GM21381 (cell line): ENCODE measurements at regions not wholly inside any gene's neighbourhood (a gene's known extent, or its start where the extent isn't known, plus 50 kb on each side); places are given as distances from the start of the nearest gene placed in this dataset.
A peak's percentile ranks its signal among the peaks of the same experiment; 100 is the strongest.
"Not testable (repeated sequence)": the region's sequence is repeated elsewhere in the genome, so short reads cannot be mapped to it uniquely, and the experiment has no call there.

Experiments
- ATAC-seq: cut with Tn5 transposase; IDR thresholded peaks from one replicate; pipeline ENCODE4 v1.9.1; 2021; ENCODE audit warnings: mild to moderate bottlenecking, moderate library complexity; ENCODE audit not compliant: unreplicated experiment

DNA sequence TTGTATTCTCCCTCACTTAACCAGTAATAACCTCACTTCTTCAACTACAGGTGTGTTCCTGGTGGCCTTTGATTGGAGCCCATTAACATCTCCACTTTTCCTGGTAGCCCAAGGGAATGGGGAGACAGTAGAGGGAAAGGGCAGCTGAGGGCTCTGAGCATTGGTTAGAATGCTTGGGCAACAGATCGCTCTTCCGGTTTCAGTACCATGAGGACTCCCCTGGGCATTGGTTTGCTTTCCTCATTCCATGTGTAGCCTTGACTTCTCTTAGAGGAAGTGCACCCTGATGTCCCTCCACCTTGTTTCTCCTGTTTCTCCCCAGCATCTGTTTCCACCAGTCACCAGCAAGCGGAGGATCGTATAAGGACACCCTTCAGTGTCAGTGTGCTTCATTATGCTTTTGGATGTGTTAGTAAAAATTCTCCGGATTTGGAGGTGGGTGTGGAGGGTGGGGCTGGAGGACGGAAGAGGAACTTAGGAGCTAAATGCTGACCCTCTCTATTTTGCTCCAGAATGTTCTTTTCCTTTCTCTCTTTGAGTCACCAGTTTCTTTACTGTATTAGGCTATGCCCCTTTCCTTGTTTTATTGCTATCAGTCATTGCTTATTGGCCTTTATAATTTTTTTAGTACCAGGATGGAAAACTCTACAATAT lies 50.6 kb upstream of the ZNG1B start:
- ATAC-seq = not testable (repeated sequence)

DNA sequence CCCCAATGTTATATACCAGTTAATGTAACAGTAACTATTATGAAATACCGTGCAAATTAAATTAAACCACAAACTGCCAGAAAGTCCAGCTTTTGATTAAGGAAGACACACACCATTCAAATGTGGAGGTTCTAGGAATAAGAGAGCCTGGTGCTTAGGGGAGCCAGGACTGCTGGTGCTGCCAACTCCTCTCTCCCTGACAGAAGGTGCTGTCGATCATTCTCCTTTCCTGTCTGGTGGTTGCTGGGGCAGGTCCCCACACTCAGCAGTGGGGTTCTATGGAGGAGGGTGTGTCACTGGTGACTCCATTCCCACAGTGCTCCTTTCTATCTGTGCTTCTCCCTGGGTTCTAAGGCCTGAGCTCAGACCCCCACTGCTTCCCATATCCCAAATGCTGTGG lies 57.9 kb upstream of the ZNG1B start:
- not testable (repeated sequence) for ATAC-seq

GRCh38 chr2:113376913-113377445 lies 60.5 kb upstream of the ZNG1B start:
- ATAC-seq = peak; percentile 77

DNA sequence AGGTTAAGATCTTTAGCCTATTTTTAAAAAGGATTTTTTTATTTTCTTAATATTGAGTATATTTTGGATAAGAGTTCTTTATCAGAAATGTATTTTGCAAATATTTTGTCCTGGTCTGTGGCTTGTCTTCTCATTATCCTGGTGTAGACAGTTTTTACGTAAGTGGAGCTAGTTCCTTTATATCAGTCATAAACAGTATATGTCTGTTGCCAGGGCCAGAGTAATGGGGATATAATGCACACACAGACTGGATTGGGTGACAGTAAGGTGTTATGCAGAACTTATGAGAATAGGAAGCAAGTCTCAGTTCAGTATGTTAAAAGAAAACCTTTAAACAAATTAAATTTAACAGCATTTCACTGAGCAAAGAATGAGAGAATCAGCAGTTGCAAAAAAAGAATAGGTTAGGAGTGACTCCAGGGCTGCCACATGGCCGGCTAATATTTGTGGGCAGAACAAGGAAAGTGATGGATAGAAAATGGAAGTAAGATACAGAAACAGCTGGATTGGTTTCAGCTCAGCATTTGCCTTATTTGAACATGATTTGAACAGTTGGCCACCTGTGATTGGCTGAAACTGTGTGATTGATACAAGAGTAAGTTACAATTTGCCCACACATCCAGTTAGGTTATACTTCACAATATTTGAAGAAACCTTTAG lies 61.1 kb upstream of the ZNG1B start:
- ATAC-seq = peak; percentile 36

DNA sequence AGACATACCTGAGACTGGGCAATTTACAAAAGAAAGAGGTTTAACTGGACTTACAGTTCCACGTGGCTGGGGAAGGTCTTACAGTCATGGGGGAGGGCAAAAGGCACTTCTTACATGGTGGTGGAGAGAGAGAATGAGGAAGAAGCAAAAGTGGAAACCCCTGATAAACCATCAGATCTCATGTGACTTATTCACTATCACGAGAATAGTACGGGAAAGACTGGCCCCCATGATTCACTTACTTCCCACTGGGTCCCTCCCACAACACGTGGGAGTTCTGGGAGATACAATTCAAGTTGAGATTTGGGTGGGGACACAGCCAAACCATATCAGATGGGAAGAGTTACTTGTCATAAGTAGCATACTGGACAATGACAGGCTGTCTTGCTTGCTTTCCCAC lies 62.6 kb upstream of the ZNG1B start:
- not testable (repeated sequence) for ATAC-seq

DNA sequence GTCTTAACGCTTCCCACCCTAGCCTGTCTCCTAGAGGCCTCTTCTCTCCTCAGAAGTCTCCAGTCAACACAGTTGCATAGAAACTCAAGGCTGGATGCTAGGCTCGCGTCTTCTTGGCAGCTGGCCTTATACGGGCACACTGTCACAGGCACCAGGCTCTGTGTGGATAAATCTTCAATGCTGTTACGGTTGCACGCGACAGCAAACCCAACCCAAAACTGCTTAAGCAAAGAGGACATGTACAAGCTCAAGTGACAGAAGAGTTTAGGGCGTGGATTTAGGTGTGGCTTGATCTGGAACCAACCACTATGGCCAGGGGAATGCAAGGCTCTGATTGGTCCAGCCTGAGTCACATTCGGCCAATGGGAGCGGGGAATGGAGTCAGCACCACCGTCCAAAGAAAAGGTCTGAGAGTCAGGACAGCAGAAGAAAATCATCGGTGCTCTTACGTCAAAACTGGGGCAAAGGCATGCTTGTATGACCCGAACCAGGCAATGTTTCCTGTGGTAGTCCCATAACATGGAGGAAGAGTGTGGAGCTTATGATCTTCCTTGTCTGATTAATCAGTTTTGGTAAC lies 65.1 kb upstream of the ZNG1B start:
- ATAC-seq = not testable (repeated sequence)

- no peak for ATAC-seq
Measured at GRCh38 chr2:113370478-113371091, 66.9 kb upstream of the ZNG1B start.

- ATAC-seq = no peak
Measured at GRCh38 chr2:113370030-113370429, 67.5 kb upstream of the ZNG1B start.

GRCh38 chr2:113368581-113368980 lies 68.9 kb upstream of the ZNG1B start:
- ATAC-seq = not testable (repeated sequence)

DNA sequence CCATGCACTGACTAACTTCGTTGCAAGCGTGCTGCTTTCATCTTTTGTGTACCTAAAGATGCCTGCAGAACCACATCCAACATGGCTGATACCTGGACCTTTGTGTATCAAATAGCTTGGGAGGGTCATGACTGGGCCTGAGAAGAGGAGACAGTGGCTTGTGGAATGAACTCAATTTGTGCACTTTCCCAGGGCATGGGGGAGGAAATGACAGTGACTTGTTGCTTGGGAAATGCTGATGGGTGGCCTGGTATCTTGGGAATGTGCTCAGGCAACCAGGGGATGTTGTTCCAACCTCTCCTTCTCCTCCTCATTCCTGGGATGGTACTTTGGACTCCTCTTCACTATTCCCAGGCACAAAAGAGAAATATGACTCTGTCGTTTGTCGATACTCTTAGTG lies 70.7 kb upstream of the ZNG1B start:
- not testable (repeated sequence) for ATAC-seq

DNA sequence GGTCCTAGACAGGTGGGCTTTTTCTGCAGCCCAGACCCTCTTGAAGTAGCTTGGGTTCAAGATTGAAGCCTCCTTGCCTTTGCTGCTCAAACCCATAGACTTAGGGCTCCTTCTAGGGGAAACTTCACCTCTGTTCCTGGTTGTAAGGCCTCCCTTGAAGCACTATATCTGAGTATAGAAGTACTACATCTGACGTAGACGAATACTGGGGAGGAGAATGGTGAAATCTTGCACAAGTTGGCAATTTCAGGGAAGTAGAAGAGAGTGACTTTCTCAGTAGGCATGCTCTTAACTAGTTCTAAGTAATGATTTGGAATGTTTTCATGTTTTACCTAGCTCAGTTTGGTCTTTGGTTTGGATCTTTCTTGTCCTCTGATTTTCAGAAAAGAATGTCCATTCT lies 71.7 kb upstream of the ZNG1B start:
- ATAC-seq = not testable (repeated sequence)

DNA sequence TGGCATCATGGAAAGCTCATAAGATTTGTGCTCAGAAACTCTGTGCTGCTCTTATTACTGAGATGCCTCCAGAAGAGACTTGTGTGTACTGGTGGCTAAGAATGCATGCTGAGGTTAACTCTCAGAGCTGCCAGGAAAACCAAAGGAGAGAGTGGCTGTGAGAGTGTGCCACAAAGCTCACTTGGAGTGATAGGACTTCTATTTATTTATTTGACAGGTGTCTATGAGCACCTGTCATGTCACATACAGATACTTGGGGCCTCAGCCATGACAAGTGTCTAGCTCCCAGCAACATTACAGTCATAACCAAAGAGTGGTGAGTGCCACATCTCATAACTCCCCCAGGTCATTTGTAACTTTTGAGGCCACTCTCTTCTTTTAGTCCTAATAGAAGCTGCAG lies 72.2 kb upstream of the ZNG1B start:
- ATAC-seq = not testable (repeated sequence)

GRCh38 chr2:113361051-113361450 lies 76.4 kb upstream of the ZNG1B start:
- ATAC-seq = no peak

DNA sequence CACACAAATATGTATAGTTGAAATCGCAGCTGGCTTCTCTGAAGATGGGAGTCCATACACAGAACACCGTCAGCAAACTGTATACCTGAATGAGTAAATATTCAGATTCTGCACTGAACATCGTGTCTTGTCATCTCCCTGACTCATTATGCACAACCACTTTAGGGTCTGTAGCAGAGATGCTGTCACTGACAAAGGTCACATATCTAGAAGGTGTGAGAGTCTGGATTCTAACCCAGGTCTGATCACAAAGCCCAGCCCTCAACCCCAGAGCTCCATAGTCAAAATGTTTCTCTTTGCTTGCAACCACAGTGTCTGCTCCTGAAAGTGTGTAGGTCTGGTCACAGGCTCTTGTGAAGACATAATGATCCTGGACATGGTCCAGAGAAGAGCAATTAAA lies 78.3 kb upstream of the PAX8 start:
- ATAC-seq = no peak

DNA sequence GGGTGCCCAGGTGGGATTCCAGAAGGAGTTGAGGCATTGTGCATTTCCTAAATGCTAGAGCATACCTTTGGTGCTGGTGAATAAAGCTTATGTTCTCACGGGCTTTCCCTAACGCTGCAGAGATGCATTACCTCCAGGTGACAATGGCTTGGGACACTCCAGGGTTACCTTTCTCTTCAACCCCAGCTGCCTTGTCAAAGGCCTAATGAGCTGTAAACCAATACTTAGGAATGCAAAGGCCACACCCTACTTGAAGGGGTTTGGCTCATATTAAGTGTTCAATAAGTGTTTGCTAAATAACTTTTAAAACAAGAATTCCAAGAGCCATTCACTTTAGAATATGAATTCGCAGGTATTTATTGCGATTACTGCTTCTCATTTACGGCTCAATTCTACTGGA lies 77.6 kb upstream of the PAX8 start:
- ATAC-seq = not testable (repeated sequence)

DNA sequence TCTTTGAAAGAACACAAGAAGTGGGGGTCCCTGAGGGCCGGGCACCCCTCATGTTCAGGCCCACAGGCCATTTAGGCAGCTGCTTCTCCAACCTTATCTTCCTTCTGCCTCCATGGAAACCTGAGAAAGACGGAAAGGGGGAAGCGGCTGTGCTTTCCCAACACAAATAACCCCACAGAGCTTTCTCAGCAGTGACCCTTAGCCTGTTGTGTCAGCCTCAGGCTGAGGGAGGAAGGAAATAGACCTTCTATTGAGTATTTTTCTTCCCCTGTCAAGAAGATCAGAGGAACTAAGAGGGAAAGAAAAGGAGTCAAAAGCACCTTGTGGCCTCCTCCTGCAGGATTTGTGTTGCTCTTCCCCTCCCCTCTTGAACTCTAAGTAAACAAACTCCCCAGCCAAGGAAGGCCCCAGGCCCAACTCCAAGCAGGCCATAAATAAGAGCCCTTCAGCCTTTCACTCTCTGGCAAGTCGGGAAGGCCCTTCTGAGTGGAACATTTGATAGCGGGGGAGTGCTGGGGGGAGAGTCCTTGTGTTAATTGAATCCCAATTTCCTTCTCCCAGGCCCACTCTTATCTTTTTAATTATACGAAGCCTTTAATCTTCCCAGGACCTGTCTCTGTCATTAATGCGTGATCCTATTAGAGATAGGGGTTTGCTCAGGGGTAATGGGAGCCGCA lies 76.8 kb upstream of the PAX8 start:
- ATAC-seq = not testable (repeated sequence)

- ATAC-seq = no peak
Measured at GRCh38 chr2:113351375-113352355, 72.9 kb upstream of the PAX8 start.

DNA sequence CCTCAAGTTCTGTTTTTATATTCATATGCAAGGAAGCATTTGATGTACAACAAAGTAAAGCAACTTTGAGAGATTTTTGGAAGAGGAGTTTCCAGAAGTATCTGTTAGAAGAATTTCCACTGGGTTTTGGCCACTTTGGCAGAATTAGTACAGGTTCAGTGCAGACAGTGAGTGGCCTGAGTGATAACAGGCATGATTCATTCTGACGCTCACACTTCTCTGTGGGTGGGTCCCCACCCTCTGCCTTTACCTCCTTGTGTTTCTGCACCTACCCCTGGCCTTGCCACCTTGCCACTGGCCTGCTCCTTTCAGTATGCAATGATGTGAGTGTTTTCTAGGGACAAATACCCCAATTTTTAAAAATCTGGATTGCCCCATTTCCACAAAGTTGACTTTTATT lies 65.1 kb upstream of the PAX8 start:
- not testable (repeated sequence) for ATAC-seq

GRCh38 chr2:113342650-113343049 lies 63.9 kb upstream of the PAX8 start:
- no peak for ATAC-seq

DNA sequence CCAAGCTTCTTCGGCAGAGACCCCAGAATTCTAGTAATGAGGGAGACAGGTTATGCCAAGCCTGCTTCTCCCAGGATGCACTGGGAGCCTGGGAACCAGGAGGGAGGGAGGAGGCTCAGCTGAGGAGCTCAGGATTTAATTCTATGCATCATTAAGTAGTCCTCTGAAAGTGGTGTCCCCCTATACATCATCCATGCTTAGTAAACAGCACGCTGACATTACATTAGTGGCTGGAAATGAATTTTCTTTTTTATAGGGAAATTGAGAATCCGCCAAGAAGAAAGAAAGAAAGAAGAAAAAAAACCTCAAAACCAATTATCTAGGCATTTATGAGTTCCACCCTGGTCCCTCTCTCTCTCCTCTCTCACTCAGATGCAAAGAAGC lies 63.1 kb upstream of the PAX8 start:
- ATAC-seq = not testable (repeated sequence)
